ENCODE measurements at regions not wholly inside any gene's neighbourhood (a gene's known extent, or its start where the extent isn't known, plus 50 kb on each side); places are given as distances from the start of the nearest gene placed in this dataset.

GRCh38 chr13:80001510-80001842 lies 339.4 kb downstream of the SPRY2 start:
- TF ChIP-seq, protein P1, sequence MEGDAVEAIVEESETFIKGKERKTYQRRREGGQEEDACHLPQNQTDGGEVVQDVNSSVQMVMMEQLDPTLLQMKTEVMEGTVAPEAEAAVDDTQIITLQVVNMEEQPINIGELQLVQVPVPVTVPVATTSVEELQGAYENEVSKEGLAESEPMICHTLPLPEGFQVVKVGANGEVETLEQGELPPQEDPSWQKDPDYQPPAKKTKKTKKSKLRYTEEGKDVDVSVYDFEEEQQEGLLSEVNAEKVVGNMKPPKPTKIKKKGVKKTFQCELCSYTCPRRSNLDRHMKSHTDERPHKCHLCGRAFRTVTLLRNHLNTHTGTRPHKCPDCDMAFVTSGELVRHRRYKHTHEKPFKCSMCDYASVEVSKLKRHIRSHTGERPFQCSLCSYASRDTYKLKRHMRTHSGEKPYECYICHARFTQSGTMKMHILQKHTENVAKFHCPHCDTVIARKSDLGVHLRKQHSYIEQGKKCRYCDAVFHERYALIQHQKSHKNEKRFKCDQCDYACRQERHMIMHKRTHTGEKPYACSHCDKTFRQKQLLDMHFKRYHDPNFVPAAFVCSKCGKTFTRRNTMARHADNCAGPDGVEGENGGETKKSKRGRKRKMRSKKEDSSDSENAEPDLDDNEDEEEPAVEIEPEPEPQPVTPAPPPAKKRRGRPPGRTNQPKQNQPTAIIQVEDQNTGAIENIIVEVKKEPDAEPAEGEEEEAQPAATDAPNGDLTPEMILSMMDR (conservative IDR thresholded peaks at IDR 0.05; ENCODE audit: low read depth, low read length) = no peak
- TF ChIP-seq BHLHE40 (IDR thresholded peaks at IDR 0.05; ENCODE audit: low read depth, low read length) (no peak), POLR2A (IDR thresholded peaks at IDR 0.05; ENCODE audit: low read depth, low read length) (no peak), CEBPB (IDR thresholded peaks at IDR 0.05; ENCODE audit: low read depth, low read length) (no peak)

Measured in IMR-90 (cell line).